Vagina (tissue), 2 donors: ENCODE measurements at regions not wholly inside any gene's neighbourhood (a gene's known extent, or its start where the extent isn't known, plus 50 kb on each side); places are given as distances from the start of the nearest gene placed in this dataset.

Experiments
- POLR2A ChIP-seq, 2 donors: fragments of 450-650 bp; IDR thresholded peaks; one replicate each; pipeline ENCODE4 v1.6.1; 2017; ENCODE audit warnings: antibody characterized with exemption in 2 of 2, mild to moderate bottlenecking in 2 of 2, moderate library complexity in 2 of 2
- TF ChIP-seq, protein P1 (sequence below), 3 experiments: fragments of 450-650 bp in 2 of 3; fragments of 200-600 bp in 1 of 3; sonication (generic) in 1 of 3; IDR thresholded peaks; one replicate each; pipeline ENCODE4 v1.5.1; 2017 to 2019; ENCODE audit warnings: antibody characterized with exemption in 3 of 3, mild to moderate bottlenecking in 2 of 3, moderate library complexity in 2 of 3

DNA sequence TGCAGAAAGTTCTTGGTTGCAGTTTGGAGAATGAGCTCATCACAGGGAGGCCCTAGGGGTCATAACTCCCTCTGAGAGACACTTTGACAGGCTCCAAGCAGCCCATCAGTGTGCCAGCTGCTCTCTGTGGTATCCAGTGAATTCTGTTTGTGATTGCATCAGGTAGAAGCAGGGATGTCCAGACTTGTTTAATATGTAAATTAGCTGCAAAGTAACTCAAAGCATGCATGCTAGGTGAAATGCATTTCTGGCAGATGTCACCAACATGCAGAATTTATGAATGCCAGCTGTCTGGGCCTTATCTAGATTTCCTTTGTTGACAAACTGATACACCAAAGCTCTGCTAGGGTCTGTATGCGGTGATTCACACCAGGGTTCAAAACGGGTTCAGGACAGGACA, 123.6 kb upstream of the MTNR1B start:
- TF ChIP-seq, protein P1, sequence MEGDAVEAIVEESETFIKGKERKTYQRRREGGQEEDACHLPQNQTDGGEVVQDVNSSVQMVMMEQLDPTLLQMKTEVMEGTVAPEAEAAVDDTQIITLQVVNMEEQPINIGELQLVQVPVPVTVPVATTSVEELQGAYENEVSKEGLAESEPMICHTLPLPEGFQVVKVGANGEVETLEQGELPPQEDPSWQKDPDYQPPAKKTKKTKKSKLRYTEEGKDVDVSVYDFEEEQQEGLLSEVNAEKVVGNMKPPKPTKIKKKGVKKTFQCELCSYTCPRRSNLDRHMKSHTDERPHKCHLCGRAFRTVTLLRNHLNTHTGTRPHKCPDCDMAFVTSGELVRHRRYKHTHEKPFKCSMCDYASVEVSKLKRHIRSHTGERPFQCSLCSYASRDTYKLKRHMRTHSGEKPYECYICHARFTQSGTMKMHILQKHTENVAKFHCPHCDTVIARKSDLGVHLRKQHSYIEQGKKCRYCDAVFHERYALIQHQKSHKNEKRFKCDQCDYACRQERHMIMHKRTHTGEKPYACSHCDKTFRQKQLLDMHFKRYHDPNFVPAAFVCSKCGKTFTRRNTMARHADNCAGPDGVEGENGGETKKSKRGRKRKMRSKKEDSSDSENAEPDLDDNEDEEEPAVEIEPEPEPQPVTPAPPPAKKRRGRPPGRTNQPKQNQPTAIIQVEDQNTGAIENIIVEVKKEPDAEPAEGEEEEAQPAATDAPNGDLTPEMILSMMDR (IDR thresholded peaks at IDR 0.05), result no peak
- TF ChIP-seq POLR2A (IDR thresholded peaks at IDR 0.05), result no peak
